Kidney epithelial cell (primary cell): ENCODE measurements at regions not wholly inside any gene's neighbourhood (a gene's known extent, or its start where the extent isn't known, plus 50 kb on each side); places are given as distances from the start of the nearest gene placed in this dataset.

Source experiments
- DNase-seq: peaks from one replicate; pipeline ENCODE4 v3.0.0-alpha.2; 2010; ENCODE audit warnings: low read depth
- H3K27me3 ChIP-seq: 2 replicates; pipeline ENCODE4 v1.6.0; 2011; ENCODE audit warnings: low read length; ENCODE audit not compliant: control insufficient read depth, insufficient read depth
- H3K36me3 ChIP-seq: 2 replicates; pipeline ENCODE4 v1.5.1; 2011; ENCODE audit warnings: low read length; ENCODE audit not compliant: control insufficient read depth, insufficient read depth
- H3K4me3 ChIP-seq: 2 replicates; pipeline ENCODE4 v1.5.1; 2011; ENCODE audit warnings: low read depth, mild to moderate bottlenecking, control low read depth, low read length
- TF ChIP-seq, protein P1 (sequence below): IDR thresholded peaks from 2 replicates; pipeline ENCODE4 v1.5.1; 2011; ENCODE audit warnings: mild to moderate bottlenecking, moderate library complexity, low read length, control low read depth, inconsistent platforms; ENCODE audit not compliant: insufficient read depth, poor library complexity, severe bottlenecking

DNA sequence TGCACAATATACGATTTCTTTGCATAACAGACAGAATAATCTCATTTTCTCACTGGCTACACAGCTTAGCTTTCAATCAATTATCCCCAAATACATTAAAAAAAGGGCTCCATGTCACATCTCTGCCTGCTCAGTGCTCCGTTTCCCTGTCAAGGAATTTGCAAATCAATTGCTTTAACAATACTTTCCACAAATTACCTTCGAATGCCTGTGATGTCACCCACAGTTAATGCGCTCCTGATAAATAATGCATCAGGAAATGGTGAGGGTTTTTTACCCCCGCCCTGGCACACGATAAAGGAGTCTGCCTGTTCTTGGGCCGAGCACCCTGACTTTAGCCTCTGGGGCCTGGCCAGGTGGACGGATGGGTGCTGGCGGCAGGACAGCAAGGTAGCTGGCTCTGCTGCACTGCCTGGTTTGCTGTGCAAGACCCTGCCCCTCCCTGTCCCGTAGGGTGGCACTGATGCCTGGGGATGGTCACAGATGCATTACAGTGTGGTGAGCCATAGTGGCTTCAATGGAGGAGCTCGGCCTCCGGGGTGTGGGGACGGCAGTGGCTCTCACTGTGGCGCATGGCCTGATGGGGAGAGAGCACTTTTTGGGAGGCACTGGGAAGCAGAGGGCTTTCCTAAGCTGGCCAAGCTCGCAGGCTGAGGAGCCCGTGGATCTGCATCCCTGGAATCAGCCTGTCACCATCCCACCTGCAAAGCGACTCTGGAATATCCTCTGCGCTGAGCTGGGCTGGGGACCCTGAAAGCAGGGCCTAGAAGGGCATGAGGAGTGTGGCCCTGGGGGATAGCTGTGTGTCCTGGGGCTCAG is 88.3 kb upstream of the HS6ST1 start:
- Histone ChIP-seq H3K4me3 (no peak overlapping the region), H3K36me3 (no peaks in the 10 kb centered on the region), H3K27me3 (no peaks in the 10 kb centered on the region)
- TF ChIP-seq, protein P1, sequence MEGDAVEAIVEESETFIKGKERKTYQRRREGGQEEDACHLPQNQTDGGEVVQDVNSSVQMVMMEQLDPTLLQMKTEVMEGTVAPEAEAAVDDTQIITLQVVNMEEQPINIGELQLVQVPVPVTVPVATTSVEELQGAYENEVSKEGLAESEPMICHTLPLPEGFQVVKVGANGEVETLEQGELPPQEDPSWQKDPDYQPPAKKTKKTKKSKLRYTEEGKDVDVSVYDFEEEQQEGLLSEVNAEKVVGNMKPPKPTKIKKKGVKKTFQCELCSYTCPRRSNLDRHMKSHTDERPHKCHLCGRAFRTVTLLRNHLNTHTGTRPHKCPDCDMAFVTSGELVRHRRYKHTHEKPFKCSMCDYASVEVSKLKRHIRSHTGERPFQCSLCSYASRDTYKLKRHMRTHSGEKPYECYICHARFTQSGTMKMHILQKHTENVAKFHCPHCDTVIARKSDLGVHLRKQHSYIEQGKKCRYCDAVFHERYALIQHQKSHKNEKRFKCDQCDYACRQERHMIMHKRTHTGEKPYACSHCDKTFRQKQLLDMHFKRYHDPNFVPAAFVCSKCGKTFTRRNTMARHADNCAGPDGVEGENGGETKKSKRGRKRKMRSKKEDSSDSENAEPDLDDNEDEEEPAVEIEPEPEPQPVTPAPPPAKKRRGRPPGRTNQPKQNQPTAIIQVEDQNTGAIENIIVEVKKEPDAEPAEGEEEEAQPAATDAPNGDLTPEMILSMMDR = no peak
- no peak for DNase-seq

- no peak for DNase-seq
- H3K4me3 ChIP-seq = no peak overlapping the region
Measured at GRCh38 chr2:128408349-128409305, 90.0 kb upstream of the HS6ST1 start.

GRCh38 chr2:128409326-128410034 is 90.8 kb upstream of the HS6ST1 start:
- Histone ChIP-seq H3K36me3 (no peaks in the 10 kb centered on the region), H3K4me3 (no peak overlapping the region), H3K27me3 (no peaks in the 10 kb centered on the region)
- TF ChIP-seq, protein P1 = no peak
- DNase-seq = no peak

More at GRCh38 chr2:128408349-128409305, 90.0 kb upstream of the HS6ST1 start:
- TF ChIP-seq, protein P1 = no peak
- H3K27me3 ChIP-seq = no peaks in the 10 kb centered on the region
- no peaks in the 10 kb centered on the region for H3K36me3 ChIP-seq

DNA sequence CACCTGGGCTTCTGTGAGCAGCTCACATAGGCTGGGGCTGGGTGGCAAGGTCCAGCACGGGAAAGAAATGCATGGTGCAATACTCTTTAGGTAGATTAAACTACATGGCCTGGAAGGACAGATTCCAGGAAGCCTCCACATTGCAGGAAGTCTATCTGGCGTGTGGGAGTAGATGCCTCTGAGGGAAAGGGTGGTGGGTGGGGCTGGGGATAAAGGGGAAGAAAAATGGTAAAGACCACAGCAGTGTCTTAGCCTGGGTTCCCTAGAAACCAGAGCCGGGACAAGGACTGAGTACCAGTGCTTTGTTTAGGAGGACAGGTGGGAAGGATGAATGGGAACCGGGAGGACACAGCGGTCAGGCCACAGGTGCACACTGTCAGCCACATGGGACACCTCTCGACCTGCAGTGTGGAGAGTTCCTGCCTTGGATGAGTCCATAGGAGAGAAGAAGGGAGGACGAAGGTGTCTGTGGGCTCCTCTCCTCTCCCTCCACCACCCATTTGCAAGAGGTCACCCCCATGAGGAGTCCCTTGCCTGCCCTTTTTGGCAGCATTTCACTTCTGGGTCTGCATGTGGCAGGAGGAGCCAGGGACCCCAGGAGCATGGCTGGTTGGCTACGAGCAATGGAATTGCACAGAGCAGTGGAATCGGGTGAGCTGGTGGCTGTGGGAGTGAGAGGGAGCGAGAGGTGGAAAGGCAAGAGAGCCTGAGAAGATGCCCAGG is 91.5 kb upstream of the HS6ST1 start:
- Histone ChIP-seq H3K27me3 (no peaks in the 10 kb centered on the region), H3K4me3 (no peak overlapping the region), H3K36me3 (no peaks in the 10 kb centered on the region)
- no peak for DNase-seq
- TF ChIP-seq, protein P1 = no peak

DNA sequence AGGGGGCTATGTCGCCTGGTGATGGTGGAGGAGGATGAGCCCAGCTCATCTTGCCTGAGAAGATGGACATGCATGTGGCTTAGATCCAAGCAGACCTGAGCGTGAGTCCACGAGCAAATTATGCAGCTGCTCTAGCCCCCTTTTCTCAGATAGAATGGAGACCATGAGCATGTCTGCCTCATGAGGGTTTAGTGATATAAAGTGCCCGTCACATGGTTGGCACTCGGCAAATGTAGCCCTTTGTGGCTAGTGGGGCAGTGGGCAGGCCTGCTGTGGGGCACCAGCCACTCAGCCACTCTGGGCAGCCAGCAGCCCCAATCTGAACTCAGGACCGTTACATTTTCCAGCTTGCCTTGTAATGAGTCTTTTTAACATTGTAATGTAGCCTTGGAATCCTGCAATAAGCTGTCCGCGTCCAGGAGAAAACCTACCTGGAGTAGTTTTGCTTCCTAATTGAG is 92.1 kb upstream of the HS6ST1 start:
- no peaks in the 10 kb centered on the region for H3K36me3 ChIP-seq
- no peak for DNase-seq
- no peaks in the 10 kb centered on the region for H3K27me3 ChIP-seq
- H3K4me3 ChIP-seq = no peak overlapping the region
- TF ChIP-seq, protein P1 = no peak
